Endodermal cell (in vitro differentiated cells): ENCODE measurements at regions not wholly inside any gene's neighbourhood (a gene's known extent, or its start where the extent isn't known, plus 50 kb on each side); places are given as distances from the start of the nearest gene placed in this dataset.
A peak's percentile ranks its signal among the peaks of the same experiment; 100 is the strongest.

Experiments
- DNase-seq: peaks from one replicate; pipeline ENCODE4 v3.0.0-alpha.2; 2017
- H3K27ac ChIP-seq: 2 replicates; pipeline ENCODE4 v1.5.1; 2013; ENCODE audit warnings: mild to moderate bottlenecking, low read depth, low read length, moderate library complexity
- H3K27me3 ChIP-seq: 2 replicates; pipeline ENCODE4 v1.6.1; 2013; ENCODE audit warnings: mild to moderate bottlenecking, low read length, moderate library complexity; ENCODE audit not compliant: insufficient read depth, control insufficient read depth, poor library complexity, severe bottlenecking
- H3K36me3 ChIP-seq: 2 replicates; pipeline ENCODE4 v1.7.0; 2013; ENCODE audit warnings: mild to moderate bottlenecking, low read length, moderate library complexity; ENCODE audit not compliant: control insufficient read depth, insufficient read depth
- H3K4me1 ChIP-seq: one replicate; pipeline ENCODE4 v1.7.0; 2013; ENCODE audit warnings: low read length; ENCODE audit not compliant: control insufficient read depth, insufficient read depth
- H3K4me3 ChIP-seq: 2 replicates; pipeline ENCODE4 v1.5.1; 2013; ENCODE audit warnings: mild to moderate bottlenecking, low read length, moderate library complexity
- H3K9ac ChIP-seq: 2 replicates; pipeline ENCODE4 v1.6.1; 2013; ENCODE audit warnings: mild to moderate bottlenecking, low read length, moderate library complexity; ENCODE audit not compliant: poor library complexity, severe bottlenecking; ENCODE audit errors: extremely low read depth
- H3K9me3 ChIP-seq: 2 replicates; pipeline ENCODE4 v1.6.1; 2013; ENCODE audit warnings: mild to moderate bottlenecking, low read length, moderate library complexity; ENCODE audit not compliant: control insufficient read depth
- H3K27ac Mint-ChIP-seq: 2 replicates; pipeline ENCODE4 v1.8.0; 2020; ENCODE audit warnings: mixed read lengths
- H3K27me3 Mint-ChIP-seq: 2 replicates; pipeline ENCODE4 v1.8.0; 2021; ENCODE audit warnings: mild to moderate bottlenecking, mixed read lengths; ENCODE audit not compliant: insufficient read depth
- H3K36me3 Mint-ChIP-seq: 2 replicates; pipeline ENCODE4 v1.8.0; 2020; ENCODE audit warnings: low read depth, mixed read lengths
- H3K4me1 Mint-ChIP-seq: 2 replicates; pipeline ENCODE4 v1.8.0; 2020; ENCODE audit warnings: mixed read lengths
- H3K4me3 Mint-ChIP-seq: 2 replicates; pipeline ENCODE4 v1.8.0; 2020; ENCODE audit warnings: mild to moderate bottlenecking, moderate library complexity, mixed read lengths
- H3K9me3 Mint-ChIP-seq: 2 replicates; pipeline ENCODE4 v1.8.0; 2020; ENCODE audit warnings: mild to moderate bottlenecking, mixed read lengths
- CTCF ChIP-seq: fragments of 200-600 bp; sonication (generic); conservative IDR thresholded peaks from 2 replicates; pipeline ENCODE4 v1.5.0; 2021; ENCODE audit warnings: antibody characterized with exemption, mild to moderate bottlenecking
- WGBS, 2 experiments: methylation state at CpG; one replicate each; pipeline versions ENCODE4 v1.1.5 to v1.1.7; 2013; ENCODE audit warnings: missing lambda C conversion rate in 2 of 2, mixed read lengths in 1 of 2; ENCODE audit not compliant: insufficient coverage in 1 of 2, insufficient read length in 1 of 2; 5-methylcytosine and 5-hydroxymethylcytosine counted together

- whole genome bisulfite sequencing, 2 experiments = 48 to 64% methylated on average over 2 of the region's 2 CpGs
- Histone ChIP-seq H3K36me3 (no peaks in the 10 kb centered on the region), H3K4me1 (no peaks in the 10 kb centered on the region)
Observed at GRCh38 chr2:117536139-117536538, 278.4 kb upstream of the DDX18 start.

GRCh38 chr2:117537032-117537431 is 277.5 kb upstream of the DDX18 start:
- WGBS, 2 experiments = 86 to 89% methylated on average over 4 of the region's 4 CpGs
- no peak overlapping the region for H3K9ac ChIP-seq
- no peaks in the 10 kb centered on the region for H3K27me3 ChIP-seq
- Mint-ChIP-seq H3K36me3 (peaks cover 29% of the 10 kb centered on the region), H3K27me3 (no peaks in the 10 kb centered on the region), H3K4me3 (no peak overlapping the region), H3K27ac (no peak overlapping the region), H3K4me1 (no peaks in the 10 kb centered on the region), H3K9me3 (peaks cover 30% of the 10 kb centered on the region)
- peak; percentile 53 for DNase-seq
- no peaks in the 10 kb centered on the region for H3K4me1 ChIP-seq
- TF ChIP-seq CTCF = peak; percentile 50
- H3K36me3 ChIP-seq = no peaks in the 10 kb centered on the region
- H3K4me3 ChIP-seq = no peak overlapping the region
- peaks cover 8% of the 10 kb centered on the region for H3K9me3 ChIP-seq
- no peak overlapping the region for H3K27ac ChIP-seq

More at GRCh38 chr2:117536139-117536538, 278.4 kb upstream of the DDX18 start:
- Mint-ChIP-seq H3K27me3 (no peaks in the 10 kb centered on the region), H3K36me3 (peaks cover 30% of the 10 kb centered on the region), H3K4me1 (no peaks in the 10 kb centered on the region), H3K9me3 (peaks cover 32% of the 10 kb centered on the region), H3K4me3 (no peak overlapping the region), H3K27ac (no peak overlapping the region)
- peak; percentile 80 for TF ChIP-seq CTCF
- peaks cover 10% of the 10 kb centered on the region for H3K9me3 ChIP-seq
- peak; percentile 57 for DNase-seq
- H3K9ac ChIP-seq = no peak overlapping the region
- H3K4me3 ChIP-seq = no peak overlapping the region
- H3K27ac ChIP-seq = no peak overlapping the region
- H3K27me3 ChIP-seq = no peaks in the 10 kb centered on the region

- H3K4me3 Mint-ChIP-seq = no peak overlapping the region
- Histone ChIP-seq H3K9me3 (no peaks in the 10 kb centered on the region), H3K27me3 (no peaks in the 10 kb centered on the region), H3K4me3 (no peak overlapping the region), H3K27ac (no peak overlapping the region), H3K36me3 (no peaks in the 10 kb centered on the region), H3K9ac (no peak overlapping the region), H3K4me1 (no peaks in the 10 kb centered on the region)
- H3K27ac Mint-ChIP-seq = peak overlapping the region; percentile 3
- H3K27me3 Mint-ChIP-seq = no peaks in the 10 kb centered on the region
- peaks cover 36% of the 10 kb centered on the region for H3K4me1 Mint-ChIP-seq
- 70 to 79% methylated on average over 3 of the region's 3 CpGs for WGBS, 2 experiments
- peaks cover 3% of the 10 kb centered on the region for H3K9me3 Mint-ChIP-seq
- peaks cover 8% of the 10 kb centered on the region for H3K36me3 Mint-ChIP-seq
- TF ChIP-seq CTCF = no peak
- DNase-seq = no peak
Observed at GRCh38 chr2:117551858-117552257, 262.6 kb upstream of the DDX18 start.
